Heart right ventricle (tissue), 16 donors: ENCODE measurements at regions not wholly inside any gene's neighbourhood (a gene's known extent, or its start where the extent isn't known, plus 50 kb on each side); places are given as distances from the start of the nearest gene placed in this dataset.

ENCODE experiments used
- ATAC-seq, 8 donors: fragments of 200-7000 bp; cut with Tn5 transposase; one replicate each; pipeline ENCODE4 v1.9.1; 2020; ENCODE audit warnings: mild to moderate bottlenecking in 8 of 8, moderate library complexity in 8 of 8, moderate number of reproducible peaks in 1 of 8
- DNase-seq, 2 donors: peaks; one replicate each; pipeline ENCODE4 v3.0.0-alpha.2; 2020
- H3K27ac ChIP-seq, 10 donors: fragments of 200-600 bp; sonication (generic) in 2 of 10; one replicate each; pipeline versions ENCODE4 v1.5.0 to v1.8.0; 2020 to 2022; ENCODE audit warnings: mild to moderate bottlenecking in 3 of 10
- H3K27me3 ChIP-seq, 7 donors: fragments of 200-600 bp; one replicate each; pipeline ENCODE4 v1.8.0; 2021 to 2022; ENCODE audit warnings: mild to moderate bottlenecking in 2 of 7
- H3K36me3 ChIP-seq, 9 donors: fragments of 200-600 bp; sonication (generic) in 1 of 9; one replicate each; pipeline versions ENCODE4 v1.5.0 to v1.8.0; 2020 to 2022; ENCODE audit warnings: mild to moderate bottlenecking in 2 of 9
- H3K4me1 ChIP-seq, 9 donors: fragments of 200-600 bp; sonication (generic) in 1 of 9; one replicate each; pipeline versions ENCODE4 v1.5.0 to v1.8.0; 2020 to 2022; ENCODE audit warnings: mild to moderate bottlenecking in 4 of 9
- H3K4me3 ChIP-seq, 10 donors: fragments of 200-600 bp; sonication (generic) in 2 of 10; one replicate each; pipeline versions ENCODE4 v1.5.0 to v1.8.0; 2020 to 2022; ENCODE audit warnings: mild to moderate bottlenecking in 7 of 10, moderate library complexity in 2 of 10
- H3K9me3 ChIP-seq, 11 donors: fragments of 200-600 bp in 10 of 11; sonication (generic) in 2 of 11; one replicate each; pipeline versions ENCODE4 v1.5.0 to v1.8.0; 2013 to 2022; ENCODE audit warnings: mild to moderate bottlenecking in 2 of 11, control low read depth in 1 of 11, moderate library complexity in 1 of 11
- CTCF ChIP-seq, 9 donors: fragments of 200-600 bp; sonication (generic) in 2 of 9; IDR thresholded peaks; one replicate each; pipeline versions ENCODE4 v1.5.0 to v1.8.0; 2021 to 2022; ENCODE audit warnings: antibody characterized with exemption in 9 of 9, mild to moderate bottlenecking in 5 of 9, moderate library complexity in 1 of 9
- WGBS, 2 donors: extraction: QIAGEN DNeasy Blood & Tissue Kit; methylation state at CpG; one replicate each; pipeline ENCODE4 v1.1.7; 2013; ENCODE audit warnings: inconsistent platforms in 1 of 2; 5-methylcytosine and 5-hydroxymethylcytosine counted together
- intact Hi-C, 10 donors: fragments of 100-400 bp; cut with DNase I; formaldehyde crosslinking; loops; one replicate each; pipeline versions ENCODE4 v1.11.1 to v1.14.2; 2022
- donor health status: Arrhythmogenic right ventricular cardiomyopathy.
- donor health status: ischemic (EF 13 %, LVEDD 7.1; RV severe dilation, severe dysfunction).
- donor health status: healthy with polysubstance abuse.
- donor health status: DM: no; HTN: yes; CAD: no.
- donor health status: DM: no; HTN: no; CAD: no.
- donor health status: ischemic (EF 25% LVEDD 6.9; RV normal size, moderate dysfunction).
- donor health status: ischemic (EF 25% LVEDD 5.7; RV mildly dilated, moderate dysfunction).
- donor health status: healthy.
- donor health status: DM: yes; HTN: yes; CAD: no.
- donor health status: Ischemic cardiomyopathy.
- donor health status: ischemic (EF 35%, LVEDD 5.7; RV mildly dilated, moderate dysfunction).
- donor health status: nonischemic (EF 11% LVEDD 7.7; RV severe dilation, severe dysfunction).
- donor health status: DM: yes; HTN: yes; CAD: no.
- donor health status: PGD.
- donor health status: ischemic (EF 29% LVEDD 5.4; RV normal size, mild dysfunction).
- donor health status: nonischemic (EF 23%, LVEDD 6.1; RV moderate dilation, normal function).

GRCh38 chr5:20129501-20129900 lies 141.5 kb upstream of the CDH18 start:
- H3K9me3 ChIP-seq, result peaks cover 0 to 10% (median 0%) of the 10 kb centered on the region in 11 donors
- H3K4me3 ChIP-seq, result no peak overlapping the region
- 59 to 72% methylated on average over 3 of the region's 3 CpGs for WGBS, 2 donors
- TF ChIP-seq CTCF (IDR thresholded peaks at IDR 0.05), result no peak
- intact Hi-C loops, result no loop called here
- ATAC-seq (no peak), DNase-seq (no peak)
- H3K27me3 ChIP-seq, result no peaks in the 10 kb centered on the region
- no peak overlapping the region for H3K27ac ChIP-seq
- no peaks in the 10 kb centered on the region for H3K36me3 ChIP-seq
- H3K4me1 ChIP-seq, result no peaks in the 10 kb centered on the region

- intact Hi-C loops, result no loop called here
- H3K4me1 ChIP-seq, result no peaks in the 10 kb centered on the region
- H3K27me3 ChIP-seq, result no peaks in the 10 kb centered on the region
- H3K9me3 ChIP-seq, result peaks cover 0 to 6% (median 0%) of the 10 kb centered on the region in 11 donors
- 93 to 94% methylated on average over 1 of the region's 1 CpG for WGBS, 2 donors
- no peak for TF ChIP-seq CTCF (IDR thresholded peaks at IDR 0.05)
- H3K4me3 ChIP-seq, result no peak overlapping the region
- no peaks in the 10 kb centered on the region for H3K36me3 ChIP-seq
- H3K27ac ChIP-seq, result no peak overlapping the region
- ATAC-seq, result no peak
- DNase-seq, result no peak
These were observed 140.3 kb upstream of the CDH18 start for GRCh38 chr5:20128343-20128742.

- peaks cover 0 to 5% (median 0%) of the 10 kb centered on the region in 9 donors for H3K4me1 ChIP-seq
- no peak overlapping the region for H3K4me3 ChIP-seq
- H3K27me3 ChIP-seq, result no peaks in the 10 kb centered on the region
- no peak for DNase-seq
- intact Hi-C loops, result no loop called here
- no peaks in the 10 kb centered on the region for H3K36me3 ChIP-seq
- TF ChIP-seq CTCF (IDR thresholded peaks at IDR 0.05), result no peak
- no peak overlapping the region for H3K27ac ChIP-seq
- no peak for ATAC-seq
- peaks cover 0 to 3% (median 0%) of the 10 kb centered on the region in 11 donors for H3K9me3 ChIP-seq
- WGBS, 2 donors, result 21 to 33% methylated on average over 1 of the region's 1 CpG
These were observed 126.5 kb upstream of the CDH18 start for GRCh38 chr5:20114526-20114925.

GRCh38 chr5:20113931-20114330 lies 125.9 kb upstream of the CDH18 start:
- WGBS, 2 donors, result 86 to 89% methylated on average over 4 of the region's 4 CpGs
- TF ChIP-seq CTCF (IDR thresholded peaks at IDR 0.05), result no peak
- H3K9me3 ChIP-seq, result peaks cover 0 to 3% (median 0%) of the 10 kb centered on the region in 11 donors
- intact Hi-C loops, result no loop called here
- no peak for DNase-seq
- peaks cover 0 to 5% (median 0%) of the 10 kb centered on the region in 9 donors for H3K4me1 ChIP-seq
- no peaks in the 10 kb centered on the region for H3K36me3 ChIP-seq
- no peak overlapping the region for H3K4me3 ChIP-seq
- H3K27ac ChIP-seq, result no peak overlapping the region
- H3K27me3 ChIP-seq, result no peaks in the 10 kb centered on the region
- no peak for ATAC-seq
